Germinal center (tissue), 1 donor: ENCODE measurements at regions not wholly inside any gene's neighbourhood (a gene's known extent, or its start where the extent isn't known, plus 50 kb on each side); places are given as distances from the start of the nearest gene placed in this dataset.
A peak's percentile ranks its signal among the peaks of the same experiment; 100 is the strongest.
"Not testable (repeated sequence)": the region's sequence is repeated elsewhere in the genome, so short reads cannot be mapped to it uniquely, and the experiment has no call there.

Experiments
- DNase-seq: peaks from one replicate; pipeline ENCODE4 v3.0.0; 2012; ENCODE audit warnings: mixed read lengths, low spot score

DNA sequence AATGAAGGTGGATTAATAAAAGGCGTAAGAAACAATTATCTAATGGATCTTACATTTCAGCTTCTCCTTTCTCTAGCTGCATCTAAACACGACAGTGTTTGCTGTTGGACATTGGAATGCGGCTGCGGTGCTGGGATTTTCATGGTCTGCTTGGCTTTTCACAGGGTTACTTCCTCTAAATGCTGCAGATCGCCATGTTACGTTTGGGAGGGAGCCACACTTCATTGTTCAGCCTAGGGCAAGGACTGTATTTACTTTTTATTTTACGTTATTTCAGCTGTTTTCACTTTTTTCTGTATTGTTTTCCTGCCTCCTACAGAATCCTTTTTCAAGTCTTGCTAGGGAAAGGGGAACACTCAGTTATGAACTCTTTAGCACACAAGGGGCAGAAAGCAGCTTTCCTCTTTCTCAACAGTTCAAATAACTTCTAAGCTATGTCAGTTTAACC lies 97.9 kb upstream of the MTHFD1L start:
- DNase-seq = no peak

DNA sequence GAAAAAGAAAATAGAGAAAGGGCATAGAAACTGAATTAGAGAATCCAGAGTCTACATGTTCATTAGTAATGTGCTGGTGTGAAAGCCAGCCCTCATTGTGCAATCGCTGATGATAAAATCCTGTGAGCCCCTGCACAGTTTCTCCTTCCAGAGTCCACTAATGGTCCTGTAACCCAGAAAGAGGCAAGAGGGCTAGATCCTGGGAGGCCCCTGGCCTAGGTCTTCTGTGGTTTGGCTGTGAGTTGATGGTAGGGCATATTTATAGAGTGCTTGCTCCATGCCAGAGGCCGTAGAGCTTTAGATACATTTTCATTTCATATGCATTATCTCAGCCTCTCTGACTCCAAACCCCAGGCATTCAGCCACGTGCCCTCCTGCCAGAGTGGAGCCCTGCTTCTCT lies 94.9 kb upstream of the MTHFD1L start:
- no peak for DNase-seq

- DNase-seq = no peak
These were observed 91.5 kb upstream of the MTHFD1L start for GRCh38 chr6:150773969-150774368.

- no peak for DNase-seq
These were observed 89.9 kb upstream of the MTHFD1L start for GRCh38 chr6:150775415-150776203.

DNA sequence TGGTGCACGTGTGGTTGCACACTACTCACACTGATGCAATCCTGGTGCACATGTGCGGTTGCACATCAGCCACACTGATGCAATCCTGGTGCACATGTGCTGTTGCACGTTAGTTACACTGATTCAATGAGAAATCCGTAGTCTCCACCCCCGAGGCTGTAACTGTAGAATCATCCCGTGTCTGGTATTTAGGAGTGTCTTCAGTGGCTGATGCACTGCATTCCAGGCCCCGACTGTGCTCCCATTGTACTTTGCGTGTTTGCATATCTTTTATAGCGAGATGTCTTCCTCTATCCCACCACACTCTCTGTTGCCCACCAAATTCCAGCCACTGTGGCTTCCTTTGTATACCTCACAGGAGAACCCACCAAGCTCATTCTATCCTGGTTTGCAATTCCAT lies 87.8 kb upstream of the MTHFD1L start:
- DNase-seq = no peak

DNA sequence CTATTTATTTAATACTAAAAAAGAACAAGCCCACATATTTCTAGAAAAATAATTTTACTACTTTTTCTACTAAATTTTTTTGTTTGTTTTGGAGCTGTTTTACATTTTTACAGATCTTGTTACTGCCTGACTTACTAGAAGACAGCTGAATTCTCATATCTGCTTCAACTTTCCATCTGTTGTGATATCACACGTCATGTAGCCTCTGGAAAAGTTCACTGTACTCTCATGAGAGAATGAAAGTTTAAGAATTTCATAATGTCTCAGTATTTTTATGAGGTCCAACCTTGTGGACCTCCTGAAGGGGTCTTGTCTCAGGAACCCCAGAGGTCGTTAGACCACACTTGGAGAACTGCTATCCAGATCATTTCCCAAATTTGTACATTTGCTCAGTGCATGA lies 81.7 kb upstream of the MTHFD1L start:
- DNase-seq = no peak

DNA sequence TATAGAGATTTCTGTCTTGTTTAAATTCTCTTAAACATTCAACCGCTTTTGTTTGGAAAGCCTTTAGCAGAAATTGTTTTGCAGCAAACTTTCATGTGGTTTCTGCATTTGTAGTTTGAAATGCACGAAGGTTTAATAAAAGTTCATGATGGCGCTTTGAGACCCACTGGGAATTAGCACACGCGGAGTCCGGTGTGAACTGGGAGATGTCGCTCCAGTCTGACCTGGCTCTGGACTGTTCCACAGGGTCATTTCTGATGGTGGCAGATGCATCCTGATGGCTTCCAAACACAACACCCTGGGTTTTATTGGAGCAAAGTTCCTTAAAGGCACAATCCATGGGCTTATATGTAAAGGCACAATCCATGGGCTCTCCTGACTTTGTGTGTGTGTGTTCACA lies 78.1 kb upstream of the MTHFD1L start:
- DNase-seq = no peak

- no peak for DNase-seq
These were observed 77.4 kb upstream of the MTHFD1L start for GRCh38 chr6:150788089-150788488.

DNA sequence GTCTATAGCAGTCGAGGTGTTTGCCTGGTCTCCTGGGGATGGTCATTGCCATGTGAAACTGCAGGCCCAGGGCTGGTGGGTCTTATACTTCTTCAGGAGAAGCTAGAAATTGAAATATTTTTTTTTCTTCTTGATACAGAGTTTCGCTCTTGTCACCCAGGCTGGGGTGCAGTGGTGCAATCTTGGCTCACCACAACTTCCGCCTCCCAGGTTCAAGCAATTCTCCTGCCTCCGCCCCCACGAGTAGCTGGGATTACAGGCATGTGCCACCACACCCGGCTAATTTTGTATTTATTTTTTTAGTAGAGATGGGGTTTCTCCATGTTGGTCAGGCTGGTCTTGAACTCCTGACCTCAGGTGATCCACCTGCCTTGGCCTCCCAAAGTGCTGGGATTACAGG lies 75.6 kb upstream of the MTHFD1L start:
- not testable (repeated sequence) for DNase-seq

DNA sequence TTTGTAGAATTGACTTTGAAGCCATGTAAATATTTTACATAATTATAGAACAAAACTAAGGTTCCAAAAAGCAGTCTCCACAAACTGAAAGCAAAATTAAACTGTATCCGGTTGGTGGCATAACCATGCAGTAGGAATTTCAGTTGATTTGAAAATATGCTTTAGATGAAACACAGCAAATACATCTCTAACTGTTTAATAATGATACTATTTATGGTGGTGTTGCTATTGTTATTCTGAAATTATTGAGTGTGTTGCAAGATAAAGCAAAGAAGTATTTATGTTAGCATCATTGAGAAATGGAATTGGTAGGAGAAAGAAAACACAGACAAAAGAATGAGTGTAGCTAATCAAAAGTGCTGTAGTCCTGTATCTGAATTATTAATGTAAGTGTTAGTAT lies 73.8 kb upstream of the MTHFD1L start:
- DNase-seq = no peak

DNA sequence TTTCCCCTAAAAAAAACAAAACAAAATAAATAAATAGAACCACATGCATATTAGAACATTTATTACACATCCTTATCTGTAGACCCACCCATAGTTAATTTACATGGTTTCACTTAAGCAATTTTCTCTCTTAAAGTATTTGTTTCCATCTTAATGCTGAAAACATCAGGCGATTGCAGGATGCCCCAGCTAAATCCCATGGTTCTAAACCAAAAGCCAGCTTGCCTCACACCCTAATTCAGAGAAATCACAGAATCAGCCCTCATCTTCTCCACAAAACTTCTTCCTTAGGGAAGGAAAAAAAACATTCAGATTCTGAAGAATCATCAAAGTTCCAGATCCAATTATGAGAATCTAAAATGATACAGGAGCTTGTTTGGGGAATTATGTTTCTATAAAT lies 67.6 kb upstream of the MTHFD1L start:
- DNase-seq = no peak

DNA sequence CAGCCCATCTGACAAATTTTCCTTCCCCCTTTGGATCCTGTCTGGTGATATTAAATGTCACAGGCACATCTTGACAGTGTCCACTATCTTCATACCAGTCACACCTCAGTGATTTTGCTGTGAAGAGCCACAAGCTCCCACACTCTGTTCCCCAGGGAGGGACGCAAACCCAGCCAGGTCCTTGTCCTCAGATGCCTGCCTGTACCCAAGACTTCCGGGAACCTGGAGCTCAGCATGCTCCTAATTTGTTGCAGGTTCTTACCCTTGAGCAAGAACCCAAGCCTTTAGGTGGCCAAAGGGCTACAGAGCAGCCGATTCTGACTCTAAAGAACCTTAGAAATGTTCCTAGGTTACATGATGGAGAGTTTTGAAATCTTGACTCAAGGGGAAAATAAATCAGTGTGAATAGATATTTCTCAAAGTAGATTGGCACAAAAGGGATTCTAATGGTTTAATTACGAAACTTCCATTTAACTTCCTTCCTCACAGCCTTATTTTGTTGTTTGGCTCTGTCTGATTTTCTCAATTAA lies 66.2 kb upstream of the MTHFD1L start:
- no peak for DNase-seq

GRCh38 chr6:150800674-150801314 lies 64.7 kb upstream of the MTHFD1L start:
- no peak for DNase-seq

DNA sequence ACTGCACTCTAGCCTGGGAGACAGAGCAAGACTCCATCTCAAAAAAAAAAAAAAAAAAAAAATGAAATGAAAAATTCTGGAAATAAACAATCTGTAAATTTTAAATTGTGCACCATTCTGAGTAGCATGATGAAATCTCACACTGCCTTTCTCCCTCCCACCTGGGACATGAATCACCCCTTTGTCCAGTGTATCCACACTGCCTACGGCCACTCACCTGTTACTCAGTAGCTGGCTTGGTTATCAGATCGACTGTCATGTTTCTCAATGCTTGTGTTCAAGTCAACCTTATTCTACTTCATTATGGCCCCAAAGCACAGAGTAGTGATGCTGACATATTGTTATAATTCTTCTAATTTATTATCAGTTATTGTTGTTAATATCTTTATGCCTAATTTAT lies 58.7 kb upstream of the MTHFD1L start:
- no peak for DNase-seq

- DNase-seq = peak; percentile 9
These were observed 52.0 kb upstream of the MTHFD1L start for GRCh38 chr6:150813319-150813992.

DNA sequence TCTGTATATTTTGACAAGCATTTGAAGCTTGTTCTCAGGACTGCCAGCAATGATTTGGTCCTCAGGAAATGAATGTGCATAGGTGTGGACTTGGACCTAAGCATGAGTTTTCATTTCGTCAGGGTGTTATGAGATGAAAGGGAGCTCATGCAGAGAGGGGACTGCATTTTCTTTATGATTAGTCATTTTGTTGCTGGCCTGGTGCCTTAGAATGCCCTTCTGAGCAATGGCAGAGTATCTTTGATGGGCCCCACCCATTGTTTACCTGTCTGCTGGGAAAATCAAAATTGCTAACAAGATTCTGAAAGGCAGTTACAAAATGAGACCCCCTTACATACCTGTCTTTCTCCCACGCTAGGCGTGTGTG lies 51.5 kb upstream of the MTHFD1L start:
- DNase-seq = no peak
